A673 (cell line): ENCODE measurements at regions not wholly inside any gene's neighbourhood (a gene's known extent, or its start where the extent isn't known, plus 50 kb on each side); places are given as distances from the start of the nearest gene placed in this dataset.

Source experiments
- BruUV-seq: library from RNA; stranded (reverse); fragments of 400-500 nt; replicated peaks from 2 replicates; lab custom pipeline; 2021; lab: Mats Ljungman, UMichigan
- CTCF ChIA-PET: fragments of 300-600 bp; sonication (Branson Sonifier 250); formaldehyde crosslinking; loops from one replicate; lab custom pipeline; 2022; ENCODE audit warnings: antibody characterized with exemption; lab: Charles Lee
- POLR2A ChIA-PET: fragments of 300-600 bp; sonication (Branson Sonifier 250); formaldehyde crosslinking; loops from one replicate; lab custom pipeline; 2022; ENCODE audit warnings: antibody characterized with exemption; ENCODE audit not compliant: low non-redundant PET; lab: Charles Lee
- DNase-seq: peaks from one replicate; pipeline ENCODE4 v3.0.0-alpha.2; 2015; ENCODE audit warnings: low spot score
- H3K27ac ChIP-seq: fragments of 200-600 bp; sonication (generic); 2 replicates; pipeline ENCODE4 v1.5.1; 2016; ENCODE audit warnings: mixed run types, low read depth, mild to moderate bottlenecking, mixed read lengths, antibody characterized with exemption, low read length; ENCODE audit not compliant: poor library complexity, severe bottlenecking
- H3K27me3 ChIP-seq: fragments of 200-600 bp; sonication (generic); replicated peaks from 2 replicates; pipeline ENCODE4 v1.6.1; 2017; ENCODE audit warnings: mixed run types, low read depth, mild to moderate bottlenecking, mixed read lengths, antibody characterized with exemption, low read length; ENCODE audit not compliant: insufficient read depth, poor library complexity
- H3K36me3 ChIP-seq: fragments of 200-600 bp; sonication (generic); 2 replicates; pipeline ENCODE4 v1.6.1; 2016; ENCODE audit warnings: mixed run types, mild to moderate bottlenecking, mixed read lengths, antibody characterized with exemption, low read length; ENCODE audit not compliant: insufficient read depth, poor library complexity, severe bottlenecking
- H3K4me1 ChIP-seq: fragments of 200-600 bp; sonication (generic); 2 replicates; pipeline ENCODE4 v1.6.1; 2017; ENCODE audit warnings: mixed run types, mild to moderate bottlenecking, mixed read lengths, antibody characterized with exemption, low read length; ENCODE audit not compliant: insufficient read depth, poor library complexity, severe bottlenecking
- H3K4me3 ChIP-seq: fragments of 200-600 bp; sonication (generic); 2 replicates; pipeline ENCODE4 v1.5.1; 2016; ENCODE audit warnings: low read depth, mixed run types, mild to moderate bottlenecking, mixed read lengths, low read length; ENCODE audit not compliant: poor library complexity, severe bottlenecking
- H3K9me3 ChIP-seq: fragments of 200-600 bp; sonication (generic); 2 replicates; pipeline ENCODE4 v1.6.1; 2016; ENCODE audit warnings: mixed run types, low read depth, mild to moderate bottlenecking, mixed read lengths, antibody characterized with exemption, low read length; ENCODE audit not compliant: poor library complexity, severe bottlenecking
- CTCF ChIP-seq: fragments of 300-800, 200-600 bp; sonication (generic); conservative IDR thresholded peaks from 2 replicates; pipeline ENCODE4 v1.5.1; 2017; ENCODE audit warnings: low read depth, mild to moderate bottlenecking, antibody characterized with exemption, low read length, moderate library complexity, mixed read lengths
- EZH2 ChIP-seq: fragments of 200-600 bp; sonication (generic); IDR thresholded peaks from 2 replicates; pipeline ENCODE4 v1.6.1; 2017; ENCODE audit warnings: borderline replicate concordance, low read depth, mild to moderate bottlenecking, mixed read lengths, antibody characterized with exemption, low read length; ENCODE audit not compliant: poor library complexity, severe bottlenecking
- intact Hi-C: fragments of 100-400 bp; cut with micrococcal nuclease; formaldehyde crosslinking; loops from one replicate; pipeline ENCODE4 v1.10.0; 2022; ENCODE audit not compliant: unreplicated experiment

DNA sequence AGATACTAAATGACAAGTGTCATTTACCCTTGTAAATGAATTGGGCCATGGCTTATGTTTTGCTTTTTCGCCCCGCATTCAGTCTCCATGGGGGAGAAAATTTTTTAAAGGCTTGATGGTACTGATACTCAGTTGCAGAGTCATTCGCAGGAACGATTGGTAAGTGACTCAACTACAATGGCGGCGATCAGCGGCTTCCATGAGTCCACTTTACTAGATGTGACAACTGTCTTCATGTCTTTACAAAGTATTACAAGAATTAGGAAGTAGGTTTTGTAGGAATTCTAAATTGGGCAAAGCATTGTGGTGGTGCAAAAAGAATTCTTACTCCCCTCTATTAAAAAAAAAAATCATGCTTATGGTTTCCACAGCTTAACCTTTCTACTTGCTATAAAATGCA lies 108.8 kb upstream of the ZEB1 start:
- BruUV-seq = no TSS peak
- intact Hi-C loops = no loop called here
- TF ChIP-seq CTCF (no peak), EZH2 (no peak)
- DNase-seq = no peak
- no peaks in the 10 kb centered on the region for H3K9me3 ChIP-seq
- H3K36me3 ChIP-seq = no peaks in the 10 kb centered on the region
- no peak overlapping the region for H3K27ac ChIP-seq
- no peaks in the 10 kb centered on the region for H3K4me1 ChIP-seq
- ChIA-PET POLR2A (no interaction called here), CTCF (no interaction called here)
- no peaks in the 10 kb centered on the region for H3K27me3 ChIP-seq
- no peak overlapping the region for H3K4me3 ChIP-seq

DNA sequence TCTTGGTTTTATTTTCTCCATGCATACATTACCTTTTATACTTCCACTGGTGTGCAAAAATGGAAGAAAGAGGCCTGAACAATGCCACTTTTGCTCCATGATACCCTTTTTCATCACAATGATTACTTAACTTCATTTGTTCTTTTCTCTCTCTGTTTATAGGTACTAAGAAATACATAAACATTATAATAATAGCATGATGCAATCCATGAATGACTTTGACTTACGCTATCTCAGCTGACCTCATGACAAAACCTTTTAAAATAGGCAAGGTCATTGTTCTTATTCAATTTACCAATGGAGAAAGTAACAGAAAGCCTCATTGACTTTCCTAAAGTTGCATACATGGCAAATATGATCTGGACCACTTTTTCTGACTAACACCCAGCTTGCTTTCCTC lies 105.1 kb upstream of the ZEB1 start:
- no peaks in the 10 kb centered on the region for H3K27me3 ChIP-seq
- no TSS peak for BruUV-seq
- H3K27ac ChIP-seq = no peak overlapping the region
- intact Hi-C loops = no loop called here
- ChIA-PET CTCF (no interaction called here), POLR2A (no interaction called here)
- no peaks in the 10 kb centered on the region for H3K9me3 ChIP-seq
- no peaks in the 10 kb centered on the region for H3K4me1 ChIP-seq
- no peak overlapping the region for H3K4me3 ChIP-seq
- TF ChIP-seq CTCF (no peak), EZH2 (no peak)
- DNase-seq = no peak
- no peaks in the 10 kb centered on the region for H3K36me3 ChIP-seq

DNA sequence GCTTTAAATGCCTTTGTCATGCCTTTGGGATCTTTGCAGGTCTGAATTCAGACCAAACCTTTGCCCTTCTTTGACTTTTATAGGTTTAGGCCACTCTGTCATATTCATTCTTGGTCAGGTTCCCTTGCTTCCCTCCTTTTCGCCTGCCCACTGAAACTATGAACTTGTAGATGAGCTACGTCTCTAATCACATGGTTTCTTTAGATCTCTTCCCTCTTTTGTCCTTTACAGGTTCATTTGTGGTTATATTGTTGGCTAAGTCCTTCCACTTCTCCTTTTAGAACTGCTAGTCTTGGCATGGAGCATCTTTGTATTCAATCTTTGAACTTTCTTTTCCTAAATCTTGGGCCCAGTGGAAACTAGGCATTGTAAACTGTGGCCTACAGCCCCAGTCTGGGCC lies 104.0 kb upstream of the ZEB1 start:
- Histone ChIP-seq H3K4me3 (no peak overlapping the region), H3K27ac (no peak overlapping the region), H3K9me3 (no peaks in the 10 kb centered on the region), H3K4me1 (no peaks in the 10 kb centered on the region), H3K27me3 (no peaks in the 10 kb centered on the region), H3K36me3 (no peaks in the 10 kb centered on the region)
- TF ChIP-seq CTCF = no peak
- TF ChIP-seq EZH2 = no peak
- intact Hi-C loops = no loop called here
- DNase-seq = no peak
- POLR2A ChIA-PET = no interaction called here
- CTCF ChIA-PET = no interaction called here
- BruUV-seq = no TSS peak
